Neural cell (in vitro differentiated cells): ENCODE measurements at regions not wholly inside any gene's neighbourhood (a gene's known extent, or its start where the extent isn't known, plus 50 kb on each side); places are given as distances from the start of the nearest gene placed in this dataset.

Experiments used
- H2AFZ ChIP-seq: fragments of 200-600, 300-800 bp; sonication (generic), shearing (Covaris generic); 2 replicates; pipeline ENCODE4 v1.6.0; 2014; ENCODE audit warnings: low read depth, mild to moderate bottlenecking, antibody characterized with exemption, low read length, moderate library complexity
- H3F3A ChIP-seq: fragments of 200-600 bp; shearing (Covaris generic); 2 replicates; pipeline ENCODE4 v1.6.1; 2016; ENCODE audit warnings: mild to moderate bottlenecking, moderate library complexity, mixed read lengths, antibody characterized with exemption, low read length; ENCODE audit not compliant: insufficient read depth, poor library complexity, severe bottlenecking
- H3K27ac ChIP-seq: fragments of 200-600, 300-800 bp; sonication (generic), shearing (Covaris generic); 2 replicates; pipeline ENCODE4 v1.5.1; 2014; ENCODE audit warnings: mild to moderate bottlenecking, low read length, moderate library complexity
- H3K27me3 ChIP-seq: fragments of 300-800, 200-600 bp; sonication (generic), shearing (Covaris generic); 2 replicates; pipeline ENCODE4 v1.6.0; 2014; ENCODE audit warnings: mild to moderate bottlenecking, low read depth, low read length, moderate library complexity; ENCODE audit not compliant: insufficient read depth
- H3K36me3 ChIP-seq: fragments of 300-800, 200-600 bp; sonication (generic), shearing (Covaris generic); 2 replicates; pipeline ENCODE4 v1.5.1; 2014; ENCODE audit warnings: mild to moderate bottlenecking, antibody characterized with exemption, low read length, moderate library complexity; ENCODE audit not compliant: insufficient read depth
- H3K4me2 ChIP-seq: fragments of 300-800, 200-600 bp; sonication (generic), shearing (Covaris generic); 2 replicates; pipeline ENCODE4 v1.6.0; 2014; ENCODE audit warnings: mild to moderate bottlenecking, low read length
- H3K4me3 ChIP-seq: fragments of 300-800, 200-600 bp; sonication (generic), shearing (Covaris generic); 2 replicates; pipeline ENCODE4 v1.5.1; 2014; ENCODE audit warnings: mild to moderate bottlenecking, low read length, moderate library complexity
- H3K79me2 ChIP-seq: fragments of 200-600 bp; shearing (Covaris generic); replicated peaks from 2 replicates; pipeline ENCODE4 v1.6.0; 2014; ENCODE audit warnings: mild to moderate bottlenecking, low read length, moderate library complexity; ENCODE audit not compliant: insufficient read depth
- H3K9ac ChIP-seq: fragments of 300-800, 200-600 bp; sonication (generic), shearing (Covaris generic); 2 replicates; pipeline ENCODE4 v1.6.1; 2016; ENCODE audit warnings: mild to moderate bottlenecking, low read length, mixed read lengths
- H3K9me2 ChIP-seq: fragments of 200-600 bp; shearing (Covaris generic); 2 replicates; pipeline ENCODE4 v1.6.1; 2016; ENCODE audit warnings: mild to moderate bottlenecking, low read length, mixed read lengths; ENCODE audit not compliant: insufficient read depth
- H3K9me3 ChIP-seq: fragments of 200-600, 300-800 bp; sonication (generic), shearing (Covaris generic); 2 replicates; pipeline ENCODE4 v1.6.1; 2016; ENCODE audit warnings: mild to moderate bottlenecking, mixed run types, low read length, moderate library complexity, mixed read lengths
- H4K20me1 ChIP-seq: fragments of 200-600 bp; shearing (Covaris generic); 2 replicates; pipeline ENCODE4 v1.6.1; 2016; ENCODE audit warnings: mild to moderate bottlenecking, mixed run types; ENCODE audit not compliant: insufficient read depth
- EP300 ChIP-seq: fragments of 450-650 bp; conservative IDR thresholded peaks from 2 replicates; pipeline ENCODE4 v1.6.1; 2014; ENCODE audit warnings: antibody characterized with exemption, mild to moderate bottlenecking, moderate library complexity; ENCODE audit not compliant: poor library complexity, severe bottlenecking
- EZH2 ChIP-seq: fragments of 200-600, 300-800 bp; shearing (Covaris generic), sonication (generic); IDR thresholded peaks from 2 replicates; pipeline ENCODE4 v1.6.1; 2014; ENCODE audit warnings: antibody characterized with exemption, low read length, borderline replicate concordance, mild to moderate bottlenecking; ENCODE audit not compliant: insufficient read depth, poor library complexity, severe bottlenecking
- MXI1 ChIP-seq: fragments of 450-650 bp; conservative IDR thresholded peaks from 2 replicates; pipeline ENCODE4 v1.6.1; 2014; ENCODE audit warnings: antibody characterized with exemption, mild to moderate bottlenecking; ENCODE audit not compliant: poor library complexity, severe bottlenecking
- POLR2AphosphoS5 ChIP-seq: IDR thresholded peaks from 2 replicates; pipeline ENCODE4 v1.6.1; 2012
- RAD21 ChIP-seq: fragments of 450-650 bp; conservative IDR thresholded peaks from 2 replicates; pipeline ENCODE4 v1.6.1; 2014; ENCODE audit warnings: antibody characterized with exemption, mild to moderate bottlenecking, moderate library complexity
- SMC3 ChIP-seq: fragments of 450-650 bp; conservative IDR thresholded peaks from 2 replicates; pipeline ENCODE4 v1.6.1; 2014; ENCODE audit warnings: antibody characterized with exemption, mild to moderate bottlenecking, moderate library complexity; ENCODE audit not compliant: poor library complexity
- TAF1 ChIP-seq: IDR thresholded peaks from 2 replicates; pipeline ENCODE4 v1.6.1; 2012; ENCODE audit warnings: low read depth
- TF ChIP-seq, protein P1 (sequence below): IDR thresholded peaks from 2 replicates; pipeline ENCODE4 v1.6.1; 2012; ENCODE audit warnings: borderline replicate concordance
- TF ChIP-seq, protein P2 (sequence below): fragments of 450-650 bp; IDR thresholded peaks from 2 replicates; pipeline ENCODE4 v1.5.1; 2014; ENCODE audit warnings: antibody characterized with exemption, mild to moderate bottlenecking, moderate library complexity; ENCODE audit not compliant: poor library complexity, severe bottlenecking

DNA sequence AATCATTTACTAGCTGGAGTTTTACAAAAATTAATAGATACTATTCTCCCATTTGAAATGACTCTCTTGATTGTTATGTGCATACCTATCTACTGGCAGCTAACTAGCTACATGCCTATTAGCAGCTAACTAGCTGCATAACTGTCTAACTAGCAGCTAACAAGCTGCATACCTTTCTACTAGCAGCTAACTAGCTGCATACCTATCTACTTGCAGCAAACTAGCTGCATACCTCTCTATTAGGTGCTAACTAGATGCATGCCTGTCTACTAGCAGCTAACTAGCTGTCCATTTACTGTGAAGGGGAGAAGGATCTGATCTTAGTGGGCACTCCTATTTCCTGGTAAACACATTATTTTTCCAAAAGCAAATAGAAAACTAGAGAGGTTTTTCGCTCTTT, 439.4 kb upstream of the PFKP start:
- Histone ChIP-seq H3K9ac (no peak overlapping the region), H3F3A (peaks cover 7% of the 10 kb centered on the region), H3K79me2 (no peaks in the 10 kb centered on the region), H3K27ac (no peak overlapping the region), H2AFZ (no peak overlapping the region), H3K4me3 (no peak overlapping the region), H3K4me2 (no peak overlapping the region), H3K36me3 (no peaks in the 10 kb centered on the region), H3K9me3 (no peaks in the 10 kb centered on the region), H3K27me3 (no peaks in the 10 kb centered on the region), H4K20me1 (no peaks in the 10 kb centered on the region), H3K9me2 (no peaks in the 10 kb centered on the region)
- TF ChIP-seq EP300 (no peak), TAF1 (no peak), EZH2 (no peak), RAD21 (no peak), MXI1 (no peak), SMC3 (no peak), POLR2AphosphoS5 (no peak)
- TF ChIP-seq, protein P1, sequence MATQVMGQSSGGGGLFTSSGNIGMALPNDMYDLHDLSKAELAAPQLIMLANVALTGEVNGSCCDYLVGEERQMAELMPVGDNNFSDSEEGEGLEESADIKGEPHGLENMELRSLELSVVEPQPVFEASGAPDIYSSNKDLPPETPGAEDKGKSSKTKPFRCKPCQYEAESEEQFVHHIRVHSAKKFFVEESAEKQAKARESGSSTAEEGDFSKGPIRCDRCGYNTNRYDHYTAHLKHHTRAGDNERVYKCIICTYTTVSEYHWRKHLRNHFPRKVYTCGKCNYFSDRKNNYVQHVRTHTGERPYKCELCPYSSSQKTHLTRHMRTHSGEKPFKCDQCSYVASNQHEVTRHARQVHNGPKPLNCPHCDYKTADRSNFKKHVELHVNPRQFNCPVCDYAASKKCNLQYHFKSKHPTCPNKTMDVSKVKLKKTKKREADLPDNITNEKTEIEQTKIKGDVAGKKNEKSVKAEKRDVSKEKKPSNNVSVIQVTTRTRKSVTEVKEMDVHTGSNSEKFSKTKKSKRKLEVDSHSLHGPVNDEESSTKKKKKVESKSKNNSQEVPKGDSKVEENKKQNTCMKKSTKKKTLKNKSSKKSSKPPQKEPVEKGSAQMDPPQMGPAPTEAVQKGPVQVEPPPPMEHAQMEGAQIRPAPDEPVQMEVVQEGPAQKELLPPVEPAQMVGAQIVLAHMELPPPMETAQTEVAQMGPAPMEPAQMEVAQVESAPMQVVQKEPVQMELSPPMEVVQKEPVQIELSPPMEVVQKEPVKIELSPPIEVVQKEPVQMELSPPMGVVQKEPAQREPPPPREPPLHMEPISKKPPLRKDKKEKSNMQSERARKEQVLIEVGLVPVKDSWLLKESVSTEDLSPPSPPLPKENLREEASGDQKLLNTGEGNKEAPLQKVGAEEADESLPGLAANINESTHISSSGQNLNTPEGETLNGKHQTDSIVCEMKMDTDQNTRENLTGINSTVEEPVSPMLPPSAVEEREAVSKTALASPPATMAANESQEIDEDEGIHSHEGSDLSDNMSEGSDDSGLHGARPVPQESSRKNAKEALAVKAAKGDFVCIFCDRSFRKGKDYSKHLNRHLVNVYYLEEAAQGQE = no peak
- TF ChIP-seq, protein P2, sequence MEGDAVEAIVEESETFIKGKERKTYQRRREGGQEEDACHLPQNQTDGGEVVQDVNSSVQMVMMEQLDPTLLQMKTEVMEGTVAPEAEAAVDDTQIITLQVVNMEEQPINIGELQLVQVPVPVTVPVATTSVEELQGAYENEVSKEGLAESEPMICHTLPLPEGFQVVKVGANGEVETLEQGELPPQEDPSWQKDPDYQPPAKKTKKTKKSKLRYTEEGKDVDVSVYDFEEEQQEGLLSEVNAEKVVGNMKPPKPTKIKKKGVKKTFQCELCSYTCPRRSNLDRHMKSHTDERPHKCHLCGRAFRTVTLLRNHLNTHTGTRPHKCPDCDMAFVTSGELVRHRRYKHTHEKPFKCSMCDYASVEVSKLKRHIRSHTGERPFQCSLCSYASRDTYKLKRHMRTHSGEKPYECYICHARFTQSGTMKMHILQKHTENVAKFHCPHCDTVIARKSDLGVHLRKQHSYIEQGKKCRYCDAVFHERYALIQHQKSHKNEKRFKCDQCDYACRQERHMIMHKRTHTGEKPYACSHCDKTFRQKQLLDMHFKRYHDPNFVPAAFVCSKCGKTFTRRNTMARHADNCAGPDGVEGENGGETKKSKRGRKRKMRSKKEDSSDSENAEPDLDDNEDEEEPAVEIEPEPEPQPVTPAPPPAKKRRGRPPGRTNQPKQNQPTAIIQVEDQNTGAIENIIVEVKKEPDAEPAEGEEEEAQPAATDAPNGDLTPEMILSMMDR = no peak

DNA sequence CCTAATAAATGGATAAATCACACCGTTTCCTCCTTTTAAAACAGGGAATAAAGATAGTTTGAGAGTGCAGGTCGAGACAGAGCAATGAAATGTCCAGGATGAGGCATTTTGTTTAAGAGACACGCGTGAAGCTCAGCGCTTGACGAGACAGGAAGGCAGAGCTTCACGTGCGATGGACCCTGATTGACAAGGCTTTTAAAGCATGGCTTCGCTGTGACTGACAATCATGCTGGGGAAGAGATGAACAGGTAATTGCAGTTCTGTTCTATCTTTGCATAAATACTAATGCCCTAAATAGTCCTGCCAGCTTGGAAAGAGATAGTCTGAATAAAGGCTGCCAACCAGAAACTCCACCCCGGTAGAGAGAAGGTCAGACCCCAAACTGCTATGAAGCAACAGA, 442.3 kb upstream of the PFKP start:
- Histone ChIP-seq H3K79me2 (no peaks in the 10 kb centered on the region), H3K27me3 (no peaks in the 10 kb centered on the region), H3K36me3 (no peaks in the 10 kb centered on the region), H3K4me2 (peak overlapping the region; percentile 48), H3F3A (peaks cover 7% of the 10 kb centered on the region), H3K9ac (peak overlapping the region; percentile 24), H3K9me2 (no peaks in the 10 kb centered on the region), H3K4me3 (peak overlapping the region; percentile 34), H3K9me3 (no peaks in the 10 kb centered on the region), H3K27ac (peak overlapping the region; percentile 72), H2AFZ (no peak overlapping the region), H4K20me1 (no peaks in the 10 kb centered on the region)
- no peak for TF ChIP-seq MXI1
- TF ChIP-seq, protein P1 = no peak
- peak; percentile 85 for TF ChIP-seq POLR2AphosphoS5
- peak; percentile 94 for TF ChIP-seq EP300
- TF ChIP-seq RAD21 = no peak
- peak; percentile 28 for TF ChIP-seq SMC3
- no peak for TF ChIP-seq TAF1
- TF ChIP-seq EZH2 = no peak
- TF ChIP-seq, protein P2 = no peak
